ENCODE measurements at regions not wholly inside any gene's neighbourhood (a gene's known extent, or its start where the extent isn't known, plus 50 kb on each side); places are given as distances from the start of the nearest gene placed in this dataset.
A peak's percentile ranks its signal among the peaks of the same experiment; 100 is the strongest.

DNA sequence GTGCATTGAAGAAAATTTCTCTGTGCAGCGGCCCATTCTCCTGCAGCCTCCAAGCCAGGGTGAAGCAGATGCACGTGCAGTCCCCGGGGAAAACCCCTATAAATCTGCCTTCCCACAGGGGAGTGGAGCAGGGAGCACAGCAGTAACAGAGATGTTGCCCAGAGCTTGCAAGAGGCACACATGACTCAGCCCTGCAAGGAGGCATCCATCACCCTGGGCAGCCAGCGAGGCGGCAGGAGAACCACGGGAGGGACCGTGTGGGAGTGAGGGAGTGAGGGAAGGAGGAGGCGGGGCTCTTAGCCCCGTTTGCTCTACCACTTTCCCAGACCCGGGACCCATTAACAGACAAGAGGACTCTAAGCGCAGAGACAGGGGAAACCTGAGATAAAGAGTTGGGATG, 96.2 kb upstream of the ARAP3 start:
- DNase-seq (ENCODE audit: low read depth), result peak; percentile 95

DNA sequence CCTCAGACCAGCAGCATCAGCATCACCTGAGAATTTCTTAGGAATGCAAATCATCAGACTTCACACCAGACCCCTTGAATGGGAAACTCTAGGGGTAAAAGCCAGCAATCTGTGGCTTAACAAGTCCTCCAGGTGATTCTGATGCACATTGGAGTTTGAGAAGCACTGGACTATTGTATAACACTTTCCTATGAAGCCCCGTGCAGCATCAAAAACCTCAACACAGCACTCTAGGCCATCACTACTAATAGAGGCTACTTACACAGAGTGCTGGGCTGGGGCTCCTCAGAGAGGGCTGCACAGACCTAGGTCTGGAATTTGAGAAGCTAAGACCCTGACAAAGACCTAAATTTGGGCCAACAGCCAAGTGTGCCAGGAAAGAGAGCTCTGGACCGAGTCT, 95.7 kb upstream of the ARAP3 start:
- DNase-seq (ENCODE audit: low read depth), result no peak

DNA sequence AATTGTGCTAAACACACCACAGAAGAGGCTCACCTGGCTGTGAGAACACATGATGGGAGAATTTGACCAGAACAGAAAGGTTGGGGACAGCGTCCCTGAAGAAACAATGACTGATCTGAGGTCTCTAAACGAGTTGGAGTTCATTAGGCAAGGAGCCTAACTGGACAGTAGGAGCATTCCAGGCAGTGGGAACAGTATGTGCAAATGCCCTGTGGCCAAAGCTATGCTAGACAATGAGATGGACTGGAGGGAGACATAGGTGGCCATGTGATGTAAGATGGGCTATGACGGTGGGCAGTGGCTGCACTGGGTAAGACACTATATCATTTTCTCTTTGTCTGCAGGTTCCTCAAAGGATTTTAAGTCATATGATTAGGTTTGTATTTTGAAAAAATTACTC, 95.1 kb upstream of the ARAP3 start:
- DNase-seq (ENCODE audit: low read depth), result no peak

DNA sequence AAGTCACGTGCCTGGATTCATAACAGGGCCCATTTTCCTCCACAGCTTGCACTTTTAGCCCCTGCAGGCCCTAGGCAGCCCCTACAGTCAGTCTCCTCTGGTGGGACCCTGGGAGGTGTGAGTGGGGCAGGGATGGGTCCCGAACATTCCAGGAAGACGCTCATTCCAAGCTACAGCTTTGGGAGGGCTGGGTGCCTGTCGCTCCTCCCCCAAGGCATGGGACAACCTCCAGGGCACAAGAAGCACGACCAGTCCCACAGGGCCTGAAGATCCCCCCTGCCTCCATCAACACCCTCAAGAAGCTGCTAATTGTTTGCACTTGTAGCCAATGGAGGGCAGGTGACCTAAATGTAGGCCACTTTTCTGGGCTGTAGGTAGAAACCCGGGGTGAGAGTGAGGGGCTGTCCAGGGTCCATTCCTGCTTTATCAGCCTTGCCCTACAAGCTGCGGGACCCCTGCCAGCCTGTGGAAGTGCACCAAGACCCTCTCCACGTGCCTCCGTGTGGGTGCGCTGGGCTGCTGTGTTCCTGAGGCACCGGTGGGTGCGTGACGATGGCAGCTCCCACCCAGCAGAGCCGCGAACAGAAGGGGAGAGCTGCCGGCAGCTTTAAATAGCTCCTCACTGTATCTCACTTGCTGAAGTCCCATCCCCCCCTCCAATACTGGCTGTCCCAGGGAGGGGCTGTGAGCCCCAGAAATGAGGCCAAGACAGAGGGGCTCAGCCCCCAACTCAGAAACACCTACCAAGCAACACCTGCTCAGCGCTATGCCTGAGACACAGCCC, 91.9 kb upstream of the ARAP3 start:
- no peak for DNase-seq (ENCODE audit: low read depth)

DNA sequence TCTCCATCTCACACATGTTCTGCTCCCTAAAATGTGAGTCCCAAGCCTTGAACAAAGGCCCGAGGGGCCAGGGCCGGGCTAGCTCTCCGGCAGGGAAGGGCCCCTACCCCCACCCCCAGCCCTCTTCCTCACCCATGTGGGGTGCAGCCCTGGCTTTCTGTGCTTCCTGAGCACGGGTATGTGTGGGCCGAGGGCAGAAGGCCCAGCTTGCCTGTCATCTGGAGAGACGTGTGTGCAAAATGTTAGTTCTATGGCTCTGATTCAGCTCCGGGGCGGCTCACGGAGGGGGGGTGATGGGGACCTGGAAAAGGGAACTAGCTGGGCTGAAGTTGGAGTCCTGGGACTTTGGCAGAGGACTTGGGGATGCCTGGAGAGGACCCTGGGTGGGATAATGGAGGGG, 90.3 kb upstream of the ARAP3 start:
- no peak for DNase-seq (ENCODE audit: low read depth)

DNA sequence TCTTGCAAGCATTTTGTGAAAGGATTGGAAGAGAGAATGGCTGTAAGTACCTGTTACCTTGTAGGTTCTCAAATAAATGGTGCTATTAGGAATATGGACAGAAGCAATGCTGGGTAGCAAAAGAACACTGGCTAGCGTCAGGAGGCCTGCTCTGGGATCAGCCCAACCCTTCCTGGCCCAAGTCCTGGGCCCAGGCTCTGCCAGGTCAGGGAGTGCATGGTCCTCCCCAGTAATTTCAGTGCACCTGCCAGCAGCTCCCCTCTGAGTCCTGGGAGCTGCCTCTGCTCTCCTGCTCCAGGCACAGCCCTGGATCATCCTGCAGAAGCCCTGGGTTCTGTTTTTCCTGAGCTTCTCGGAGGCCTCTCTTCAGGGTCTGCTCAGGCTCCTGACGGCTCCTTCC, 89.5 kb upstream of the ARAP3 start:
- DNase-seq (ENCODE audit: low read depth), result no peak

DNA sequence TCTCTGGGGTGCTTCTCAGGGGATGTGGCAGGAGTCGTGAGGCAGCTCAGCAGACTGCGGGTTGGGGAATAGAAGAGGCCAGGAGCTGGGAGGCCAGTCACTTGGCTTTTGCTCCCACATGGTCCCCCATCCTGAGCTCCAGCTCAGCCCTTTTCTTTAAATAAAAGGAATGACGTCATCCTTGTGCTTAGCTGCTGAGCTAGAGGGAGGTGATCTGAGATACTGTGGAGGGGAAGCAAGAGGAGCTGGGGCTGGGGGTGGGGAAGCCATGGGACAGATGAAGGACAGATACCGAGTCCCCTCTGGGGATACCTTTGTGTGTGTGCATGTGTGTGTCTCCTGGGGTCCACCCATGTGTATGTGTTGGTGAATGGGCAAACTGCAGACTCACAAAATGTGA, 89.0 kb upstream of the ARAP3 start:
- no peak for DNase-seq (ENCODE audit: low read depth)

DNA sequence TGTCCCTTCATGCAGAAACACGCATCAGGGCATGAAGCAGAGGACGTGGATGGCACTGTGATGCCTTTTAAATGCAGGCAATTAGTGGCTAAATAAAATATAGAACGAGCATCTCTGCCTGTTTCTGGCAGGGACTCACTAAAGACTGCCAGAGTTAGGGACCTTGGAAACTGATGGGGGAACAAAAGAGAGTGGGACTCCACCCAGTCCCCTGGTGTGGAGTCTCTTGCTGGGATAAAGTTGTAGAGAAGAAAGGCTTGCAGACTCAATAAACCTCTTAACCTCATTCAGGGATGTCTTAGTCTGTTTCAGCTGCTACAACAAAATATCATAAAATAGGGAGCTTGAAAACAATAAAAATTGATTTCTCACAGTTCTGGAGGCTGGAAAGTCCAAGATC, 87.6 kb upstream of the ARAP3 start:
- DNase-seq (ENCODE audit: low read depth), result no peak

DNA sequence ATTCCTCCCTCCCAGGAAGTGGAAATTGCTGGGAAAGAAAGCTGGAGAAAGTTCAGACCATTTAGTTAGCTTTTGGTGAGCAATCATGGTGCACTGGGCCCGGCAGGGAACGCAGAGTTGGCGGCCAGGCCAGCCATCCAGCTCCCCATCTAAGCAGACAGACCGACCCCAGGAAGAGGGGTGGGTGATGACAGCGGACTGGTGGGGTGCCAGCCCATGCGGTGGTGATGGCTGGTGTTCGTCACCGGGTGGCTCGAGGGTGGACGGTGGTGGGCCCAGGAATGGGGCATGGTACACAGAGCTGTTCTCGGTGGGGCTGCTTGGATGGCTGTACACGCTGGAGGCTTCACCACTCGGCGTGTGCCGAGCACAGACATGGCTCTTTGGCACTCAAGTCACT, 85.6 kb upstream of the ARAP3 start:
- DNase-seq (ENCODE audit: low read depth), result no peak

DNA sequence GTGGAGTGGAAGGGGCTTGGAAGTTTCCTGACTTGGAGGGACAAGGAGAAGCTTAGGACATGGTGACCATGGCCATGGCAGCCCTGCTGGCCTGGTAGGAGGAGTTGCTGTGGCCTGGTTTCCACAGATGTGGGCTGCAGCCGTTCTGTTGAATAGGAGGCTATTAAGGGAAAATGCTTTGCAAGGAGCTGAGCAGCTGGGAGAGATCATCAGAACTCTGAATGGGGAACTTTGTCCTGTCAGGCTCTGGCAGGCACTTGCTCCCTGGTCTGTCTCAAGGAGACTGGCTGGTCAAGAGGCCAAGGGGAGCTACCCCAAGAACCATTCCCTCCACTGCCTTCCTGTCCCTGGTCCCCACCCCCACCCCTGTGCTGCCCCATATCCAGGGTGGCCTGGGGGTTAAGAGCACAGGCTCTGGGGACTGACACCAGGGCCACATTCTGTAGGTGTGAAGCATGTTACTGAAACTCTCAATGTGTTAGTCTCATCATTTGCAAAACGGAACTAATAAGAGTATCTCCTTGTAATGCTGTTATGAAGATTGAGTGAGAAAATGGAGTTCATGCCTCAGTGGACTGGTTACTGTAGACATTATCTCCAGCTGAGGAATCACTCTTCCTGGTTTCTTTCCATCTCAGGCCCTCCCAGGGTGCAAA, 84.0 kb upstream of the ARAP3 start:
- DNase-seq (ENCODE audit: low read depth), result no peak

DNA sequence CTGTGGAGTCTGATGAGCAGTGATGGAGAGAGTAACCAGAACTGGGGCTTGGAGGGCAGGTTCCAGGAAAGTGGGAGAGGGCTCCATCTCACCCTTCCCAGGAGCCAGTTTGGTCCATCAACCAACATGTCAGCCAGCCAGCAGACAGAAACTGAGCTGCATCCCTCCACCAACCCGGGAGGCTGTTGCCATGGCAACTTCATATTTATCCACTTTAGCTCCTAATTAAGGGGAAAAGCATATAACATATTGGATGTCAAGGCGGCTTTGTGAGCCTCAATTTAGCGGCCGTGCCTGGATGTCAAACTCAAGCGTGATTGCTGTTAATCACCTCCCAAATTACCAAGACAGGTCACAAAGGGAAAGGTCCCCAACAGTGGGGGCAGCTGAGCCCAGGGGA, 81.5 kb upstream of the ARAP3 start:
- no peak for DNase-seq (ENCODE audit: low read depth)

DNA sequence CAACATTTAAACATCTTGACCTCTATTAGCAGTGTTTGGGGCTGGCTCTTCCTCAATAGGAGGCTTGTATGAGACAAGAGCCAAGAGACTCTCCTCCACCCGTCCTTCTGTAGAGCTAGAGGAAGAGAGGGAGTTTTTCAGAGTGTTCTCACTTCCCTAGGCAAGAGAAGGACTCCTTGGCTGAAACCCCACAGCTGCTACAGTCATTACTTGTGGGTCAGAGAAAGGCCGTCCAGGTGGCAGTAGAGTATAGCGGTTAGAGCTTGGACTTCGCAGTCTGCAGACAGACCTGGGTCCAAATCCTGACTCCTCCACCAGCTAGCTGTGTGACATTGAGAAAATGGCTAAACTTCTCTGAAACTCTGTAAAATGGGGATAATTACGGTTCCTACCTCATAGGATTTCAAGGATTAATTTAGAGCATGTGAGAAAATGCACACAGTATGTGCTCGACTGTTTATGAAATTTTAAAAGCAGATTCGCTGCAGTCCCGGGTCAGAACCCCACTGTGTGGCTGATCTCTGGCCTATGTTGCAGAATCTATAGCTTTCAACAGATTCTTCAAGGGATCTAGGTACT, 80.8 kb upstream of the ARAP3 start:
- DNase-seq (ENCODE audit: low read depth), result no peak

DNA sequence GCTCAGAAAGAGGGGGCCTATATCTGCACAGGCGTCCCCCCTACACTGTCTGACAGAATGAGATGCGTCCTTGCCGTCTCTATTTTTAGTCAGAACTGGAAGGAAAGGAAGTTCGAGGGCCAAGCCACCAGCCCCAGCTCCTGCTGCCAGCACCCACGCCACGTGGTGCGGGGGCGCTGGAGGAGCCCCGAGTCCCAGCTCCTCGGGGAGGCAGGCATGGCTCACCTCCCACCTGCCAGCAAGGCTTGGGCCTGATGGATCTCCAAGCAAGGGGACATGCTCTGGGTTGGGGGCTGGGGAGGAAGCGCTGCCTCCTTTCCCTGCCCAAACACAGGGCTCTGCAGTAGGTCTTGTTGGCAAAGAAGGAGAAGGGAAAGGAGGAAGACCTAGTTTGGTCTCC, 80.3 kb upstream of the ARAP3 start:
- no peak for DNase-seq (ENCODE audit: low read depth)

DNA sequence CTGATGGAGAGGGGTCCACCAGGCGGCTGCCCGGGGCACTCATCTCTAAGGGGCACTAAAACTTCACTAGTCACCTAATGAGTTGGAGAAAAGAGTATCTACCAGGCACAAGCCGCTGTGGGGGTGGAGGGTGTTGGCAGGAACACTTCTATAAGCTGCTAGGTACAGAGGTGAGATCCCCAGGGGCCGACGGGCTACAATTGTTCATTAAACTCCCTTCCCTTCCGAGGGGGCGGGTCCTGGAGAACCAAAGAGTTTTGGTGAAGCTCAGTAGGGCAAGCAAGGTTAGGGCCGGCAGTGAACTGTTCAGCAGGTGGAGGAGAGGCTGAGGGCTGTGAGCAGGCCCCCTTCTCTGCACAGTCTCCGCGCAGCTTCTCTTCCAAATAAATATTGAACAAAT, 78.7 kb upstream of the ARAP3 start:
- DNase-seq (ENCODE audit: low read depth), result no peak

DNA sequence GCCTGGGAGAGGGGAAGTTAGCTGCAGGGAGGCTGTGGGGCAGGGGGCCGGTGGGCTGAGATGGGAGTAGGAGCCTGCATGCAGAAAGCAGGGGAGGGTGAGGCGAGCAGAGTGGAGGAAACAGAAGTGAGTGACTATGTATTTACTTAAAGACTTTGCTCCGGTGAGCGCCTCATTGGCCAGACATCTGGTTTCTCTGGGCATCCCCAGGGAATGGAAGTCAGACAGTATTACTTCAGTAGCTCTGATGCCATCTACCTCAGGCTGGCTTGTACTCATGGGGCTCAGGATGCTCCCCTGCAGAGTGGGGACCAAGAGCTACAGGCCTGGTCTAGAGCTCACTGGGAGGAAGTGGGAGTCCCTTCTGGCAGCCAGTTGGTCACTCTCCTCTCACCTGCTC, 78.2 kb upstream of the ARAP3 start:
- peak; percentile 50 for DNase-seq (ENCODE audit: low read depth)

DNA sequence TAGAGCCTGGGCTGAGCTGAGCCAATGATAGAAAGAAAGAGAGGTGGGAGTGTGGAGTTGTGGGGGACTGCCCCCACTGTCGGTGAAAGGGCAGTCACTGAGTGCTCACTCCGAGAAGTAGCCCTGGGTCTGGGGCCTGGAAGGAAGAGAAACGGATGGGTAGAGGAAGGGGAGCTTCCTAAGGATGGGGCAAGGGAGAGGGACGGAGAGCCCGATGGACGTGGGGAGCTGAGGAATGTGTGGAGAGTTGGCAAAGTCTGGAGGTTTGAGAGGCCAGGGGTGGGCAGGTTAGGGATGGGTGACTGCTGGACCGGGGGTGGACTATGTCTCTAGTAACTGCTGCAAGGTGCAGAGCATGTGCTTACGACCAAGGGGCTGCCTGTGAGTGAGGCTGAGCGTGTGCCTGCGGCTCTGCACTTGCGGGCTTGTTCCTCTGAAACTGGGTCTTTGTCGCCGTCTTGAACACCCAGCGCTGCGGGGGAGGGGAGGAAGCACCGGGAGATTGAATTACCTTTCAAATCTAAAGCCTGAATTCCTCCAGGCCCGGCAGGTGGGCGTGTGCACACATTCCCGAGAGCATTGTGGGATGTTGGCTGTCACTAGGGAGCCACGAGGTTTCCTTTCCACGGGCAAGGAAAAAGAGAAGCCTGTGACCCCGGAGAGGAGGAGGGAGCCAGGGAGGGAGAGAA, 76.4 kb upstream of the ARAP3 start:
- DNase-seq (ENCODE audit: low read depth), result peak; percentile 28

DNA sequence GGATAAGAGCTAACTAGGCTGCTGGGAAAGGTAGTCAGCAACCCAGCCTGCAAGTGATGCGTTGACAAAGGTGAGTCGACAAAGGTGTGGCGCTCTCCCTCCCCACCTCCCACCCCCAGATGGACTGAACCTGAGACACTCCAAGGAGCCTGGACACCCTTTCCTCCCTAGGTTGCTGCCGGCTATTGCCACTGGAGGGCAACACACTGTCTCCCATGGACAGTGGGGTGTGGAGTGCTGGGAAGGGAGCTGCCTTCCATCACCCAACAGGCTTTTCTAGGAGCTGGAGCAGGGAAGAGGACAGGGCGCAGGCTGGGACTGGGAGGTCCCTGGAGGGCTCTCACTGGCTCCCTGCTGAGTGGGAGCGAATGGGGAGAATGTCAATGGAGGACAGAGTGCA, 75.4 kb upstream of the ARAP3 start:
- DNase-seq (ENCODE audit: low read depth), result peak; percentile 54

DNA sequence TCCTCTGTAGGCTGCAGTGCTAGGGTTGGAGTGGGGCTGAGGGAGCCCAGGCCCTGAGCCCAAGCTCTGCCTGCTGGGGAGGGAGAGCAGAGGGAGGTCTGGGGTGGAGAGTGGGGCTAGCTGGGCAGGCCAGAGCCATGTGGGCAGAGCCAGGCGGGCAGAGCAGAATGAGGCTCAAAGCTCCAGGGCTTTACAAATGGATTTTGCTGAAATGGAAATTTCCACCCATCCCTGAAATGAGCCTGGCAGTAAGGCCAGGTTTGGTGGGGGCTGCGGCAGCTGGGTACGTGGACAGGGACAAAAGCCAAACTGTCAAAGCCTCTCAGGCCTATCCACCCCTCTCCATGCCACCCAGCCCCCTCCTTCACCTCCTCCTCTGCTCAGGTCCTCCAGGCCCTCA, 74.2 kb upstream of the ARAP3 start:
- no peak for DNase-seq (ENCODE audit: low read depth)

DNA sequence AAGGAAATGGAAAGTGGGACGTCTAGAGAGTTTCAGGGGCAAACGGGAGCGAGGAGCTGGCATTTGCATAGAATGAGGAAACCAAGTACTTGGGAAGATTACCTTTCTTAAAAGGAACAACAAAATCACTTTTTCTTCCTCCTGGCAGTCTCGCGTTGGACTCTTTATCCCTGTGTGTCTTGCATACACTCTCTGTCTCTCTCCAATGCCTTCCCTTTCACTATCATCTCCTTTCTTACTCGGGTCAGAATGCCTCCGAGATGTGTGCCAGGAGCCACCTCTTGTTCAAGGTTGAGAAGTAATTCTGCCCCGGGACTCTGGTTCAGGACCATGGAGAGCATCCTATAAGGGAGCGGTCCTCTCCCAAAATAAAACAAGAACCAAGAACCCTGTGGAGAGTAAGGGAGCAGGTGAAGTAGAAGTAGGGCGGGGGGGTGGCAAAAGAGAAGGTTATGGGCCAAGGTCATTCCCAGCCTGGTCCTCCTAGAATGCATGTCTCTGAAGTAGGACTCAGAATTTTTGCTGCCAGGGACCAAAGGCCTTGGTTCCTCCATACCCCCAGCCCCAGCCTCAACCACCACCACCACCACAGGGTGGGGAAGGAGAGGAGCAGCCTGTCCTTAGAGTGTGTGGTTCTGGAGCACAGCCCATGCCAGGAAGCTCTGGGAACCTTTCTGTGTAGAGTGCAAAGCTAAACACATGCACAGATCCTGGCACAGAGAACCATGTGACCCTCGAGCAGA, 72.1 kb upstream of the ARAP3 start:
- peak; percentile 39 for DNase-seq (ENCODE audit: low read depth)

DNA sequence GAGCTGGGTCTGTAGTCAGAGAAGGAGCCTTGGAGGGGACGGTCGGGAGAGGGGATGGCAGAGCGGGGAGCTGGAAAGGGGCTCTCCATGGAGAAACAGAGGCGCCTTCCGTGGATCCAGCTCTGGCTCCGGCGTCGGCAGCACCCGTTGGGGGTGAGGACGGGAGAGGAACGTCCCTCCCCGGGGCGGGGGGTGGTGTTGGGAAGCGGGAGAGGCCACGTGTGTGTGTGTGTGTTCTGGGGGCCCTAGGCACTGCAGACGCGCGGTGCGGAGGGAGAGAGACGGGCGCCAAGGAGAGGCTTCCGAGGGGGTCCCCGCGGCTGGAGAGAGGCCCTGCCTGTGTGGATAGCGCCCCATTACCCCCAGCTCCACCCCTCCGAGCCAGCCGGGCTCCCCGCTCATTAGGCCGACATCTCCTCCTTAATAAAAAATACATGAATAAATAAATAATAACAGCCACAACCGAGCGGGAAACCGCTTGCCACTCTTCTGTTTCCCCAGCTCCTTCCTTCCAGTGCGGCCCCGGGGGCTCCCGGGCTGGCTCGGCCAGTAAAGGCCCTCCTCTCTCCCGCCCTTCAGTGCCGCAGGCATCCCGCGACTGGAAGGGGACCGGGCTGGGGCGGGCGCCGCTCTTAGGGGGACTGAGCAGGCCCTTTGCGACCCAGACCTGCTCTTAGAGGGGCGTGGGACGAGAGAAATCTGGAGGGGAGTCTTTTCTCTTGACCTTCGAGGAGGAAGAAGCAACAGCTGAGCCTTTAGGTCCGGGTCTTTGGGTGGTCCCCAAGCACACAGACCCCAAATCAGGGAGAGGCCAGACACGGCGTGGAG, 71.3 kb upstream of the ARAP3 start:
- DNase-seq (ENCODE audit: low read depth), result no peak

Data from Daoy (cell line).